IMR-90 (cell line): ENCODE measurements at regions not wholly inside any gene's neighbourhood (a gene's known extent, or its start where the extent isn't known, plus 50 kb on each side); places are given as distances from the start of the nearest gene placed in this dataset.
"Not testable (repeated sequence)": the region's sequence is repeated elsewhere in the genome, so short reads cannot be mapped to it uniquely, and the experiment has no call there.

ENCODE experiments used
- ATAC-seq: fragments of 200-7000 bp; cut with Tn5 transposase; 2 replicates; pipeline ENCODE4 v1.9.1; 2020; ENCODE audit warnings: low read depth, mild to moderate bottlenecking, moderate library complexity
- BruUV-seq: library from RNA; stranded (reverse); fragments of 400-500 nt; replicated peaks from 2 replicates; lab custom pipeline; 2021; lab: Mats Ljungman, UMichigan
- CTCF ChIA-PET: fragments of 300-600 bp; formaldehyde crosslinking; extraction: SDS; loops from one replicate; lab custom pipeline; 2021; ENCODE audit warnings: antibody characterized with exemption; lab: Yijun Ruan, JAX
- POLR2A ChIA-PET: fragments of 300-600 bp; sonication (Branson Sonifier 250); formaldehyde crosslinking; loops from one replicate; lab custom pipeline; 2022; ENCODE audit warnings: antibody characterized with exemption; ENCODE audit not compliant: unreplicated experiment; lab: Charles Lee
- DNase-seq: peaks from one replicate; pipeline ENCODE4 v3.0.0; 2013
- H2AFZ ChIP-seq: replicated peaks from 2 replicates; pipeline ENCODE3; 2013; ENCODE audit warnings: low read length, mild to moderate bottlenecking; ENCODE audit not compliant: poor library complexity
- H2AK5ac ChIP-seq: 2 replicates; pipeline ENCODE4 v1.6.1; 2013; ENCODE audit warnings: low read depth, low read length, inconsistent platforms
- H2AK9ac ChIP-seq: replicated peaks from 2 replicates; pipeline ENCODE3; 2013; ENCODE audit warnings: mild to moderate bottlenecking, low read depth, low read length, moderate library complexity; ENCODE audit not compliant: poor library complexity
- H2BK120ac ChIP-seq: 2 replicates; pipeline ENCODE4 v1.6.1; 2013; ENCODE audit warnings: low read depth, low read length, inconsistent platforms
- H2BK15ac ChIP-seq: 3 replicates; pipeline ENCODE4 v1.6.1; 2013; ENCODE audit warnings: low read depth, low read length, inconsistent platforms
- H2BK20ac ChIP-seq: 2 replicates; pipeline ENCODE4 v1.6.1; 2013; ENCODE audit warnings: low read depth, mild to moderate bottlenecking, inconsistent platforms, low read length, moderate library complexity
- H2BK5ac ChIP-seq: 2 replicates; pipeline ENCODE4 v1.6.1; 2013; ENCODE audit warnings: mild to moderate bottlenecking, low read depth, low read length, inconsistent platforms; ENCODE audit not compliant: poor library complexity, severe bottlenecking
- H3K14ac ChIP-seq: replicated peaks from 2 replicates; pipeline ENCODE4 v1.6.1; 2013; ENCODE audit warnings: low read depth, low read length, inconsistent platforms
- H3K18ac ChIP-seq: 2 replicates; pipeline ENCODE4 v1.6.1; 2013; ENCODE audit warnings: low read depth, low read length, control low read depth
- H3K23ac ChIP-seq: 2 replicates; pipeline ENCODE4 v1.6.1; 2013; ENCODE audit warnings: low read depth, low read length, inconsistent platforms
- H3K27ac ChIP-seq: 2 replicates; pipeline ENCODE4 v1.5.1; 2013; ENCODE audit warnings: mild to moderate bottlenecking, control low read depth, low read length; ENCODE audit not compliant: insufficient read depth
- H3K27me3 ChIP-seq: 2 replicates; pipeline ENCODE4 v1.6.1; 2013; ENCODE audit warnings: low read length; ENCODE audit not compliant: control insufficient read depth, insufficient read depth
- H3K36me3 ChIP-seq: 2 replicates; pipeline ENCODE4 v1.6.1; 2013; ENCODE audit warnings: low read length, mixed read lengths; ENCODE audit not compliant: control insufficient read depth, insufficient read depth
- H3K4ac ChIP-seq: 2 replicates; pipeline ENCODE4 v1.6.1; 2013; ENCODE audit warnings: low read depth, low read length, inconsistent platforms
- H3K4me1 ChIP-seq: 2 replicates; pipeline ENCODE4 v1.6.1; 2013; ENCODE audit warnings: low read length, mixed read lengths; ENCODE audit not compliant: control insufficient read depth, insufficient read depth
- H3K4me2 ChIP-seq: 2 replicates; pipeline ENCODE4 v1.6.1; 2013; ENCODE audit warnings: low read depth, mild to moderate bottlenecking, control low read depth, low read length, moderate library complexity
- H3K4me3 ChIP-seq: 2 replicates; pipeline ENCODE4 v1.5.1; 2013; ENCODE audit warnings: low read depth, mild to moderate bottlenecking, control low read depth, low read length, moderate library complexity; ENCODE audit not compliant: insufficient read depth
- H3K56ac ChIP-seq: 2 replicates; pipeline ENCODE4 v1.6.1; 2013; ENCODE audit warnings: low read length, inconsistent platforms; ENCODE audit not compliant: insufficient read depth; ENCODE audit errors: extremely low read depth
- H3K79me1 ChIP-seq, 2 experiments: 2 replicates each; pipeline ENCODE4 v1.6.1; 2013; ENCODE audit warnings: low read length in 2 of 2, inconsistent platforms in 1 of 2, low read depth in 1 of 2
- H3K9ac ChIP-seq: 2 replicates; pipeline ENCODE4 v1.6.1; 2013; ENCODE audit warnings: low read depth, low read length, control low read depth
- H3K9me1 ChIP-seq: 2 replicates; pipeline ENCODE4 v1.6.1; 2013; ENCODE audit warnings: low read length, inconsistent platforms; ENCODE audit not compliant: insufficient read depth
- H3K9me3 ChIP-seq: 2 replicates; pipeline ENCODE4 v1.6.1; 2013; ENCODE audit warnings: low read length; ENCODE audit not compliant: control insufficient read depth, insufficient read depth
- H4K20me1 ChIP-seq: 2 replicates; pipeline ENCODE4 v1.6.1; 2013; ENCODE audit warnings: low read length, inconsistent platforms; ENCODE audit not compliant: insufficient read depth
- H4K5ac ChIP-seq: 2 replicates; pipeline ENCODE4 v1.6.1; 2013; ENCODE audit warnings: mild to moderate bottlenecking, low read depth, low read length, control low read depth
- H4K8ac ChIP-seq, 2 experiments: 2 replicates each; pipeline ENCODE4 v1.6.1; 2013; ENCODE audit warnings: low read depth in 2 of 2, low read length in 2 of 2, control low read depth in 1 of 2, inconsistent platforms in 1 of 2
- H4K91ac ChIP-seq: 2 replicates; pipeline ENCODE4 v1.6.1; 2013; ENCODE audit warnings: low read depth, low read length, inconsistent platforms; ENCODE audit not compliant: insufficient read depth
- CTCF ChIP-seq: conservative IDR thresholded peaks from 2 replicates; pipeline ENCODE4 v1.5.1; 2012; ENCODE audit warnings: mild to moderate bottlenecking, low read depth, low read length, improper control_type of control experiment
- RAD21 ChIP-seq: IDR thresholded peaks from 2 replicates; pipeline ENCODE4 v1.6.1; 2012; ENCODE audit warnings: low read length, improper control_type of control experiment
- WGBS, 2 experiments: methylation state at CpG; one replicate each; pipeline versions ENCODE4 v1.1.5 to v1.1.7; 2013; ENCODE audit warnings: missing lambda C conversion rate in 2 of 2; ENCODE audit not compliant: insufficient read length in 1 of 2; ENCODE audit errors: extremely low coverage in 2 of 2; 5-methylcytosine and 5-hydroxymethylcytosine counted together
- dilution Hi-C: fragments of 300-500 bp; cut with HindIII; formaldehyde crosslinking; loops from one replicate; pipeline ENCODE4 v1.14.3; 2018; ENCODE audit warnings: low sequenced_read_pairs; ENCODE audit not compliant: unreplicated experiment
- in situ Hi-C: fragments of 300-500 bp; cut with MboI; formaldehyde crosslinking; loops from 3 replicates; pipeline ENCODE4 v1.14.3; 2019; ENCODE audit warnings: low sequenced_read_pairs, inconsistent platforms, mixed read lengths
- intact Hi-C: fragments of 100-400 bp; cut with micrococcal nuclease; formaldehyde crosslinking; loops from 2 replicates; pipeline ENCODE4 v1.10.0; 2022

GRCh38 chr6:148051-148984 lies 144.0 kb upstream of the DUSP22 start:
- H2BK5ac ChIP-seq, H3K23ac ChIP-seq, H3K27me3 ChIP-seq, H2AK9ac ChIP-seq, H3K27ac ChIP-seq, POLR2A ChIA-PET, BruUV-seq, H4K8ac ChIP-seq, DNase-seq, H3K56ac ChIP-seq, H4K91ac ChIP-seq, H3K4ac ChIP-seq, H3K79me1 ChIP-seq, H3K9ac ChIP-seq, in situ Hi-C loops, CTCF ChIA-PET, H3K4me2 ChIP-seq, H3K9me1 ChIP-seq, H4K5ac ChIP-seq, H3K14ac ChIP-seq, intact Hi-C loops, H3K4me1 ChIP-seq, H4K20me1 ChIP-seq, H2BK15ac ChIP-seq, H2AFZ ChIP-seq, H2BK20ac ChIP-seq, H2BK120ac ChIP-seq, H3K9me3 ChIP-seq, H3K4me3 ChIP-seq, H3K36me3 ChIP-seq, H2AK5ac ChIP-seq, dilution Hi-C loops, H3K18ac ChIP-seq: not testable (repeated sequence)
- TF ChIP-seq RAD21 (peak; percentile 22), CTCF (peak; percentile 41)
- peak; percentile 51 for ATAC-seq
- WGBS, 2 experiments: 87% methylated on average over 27 of the region's 61 CpGs; no CpG with 5 or more reads in 1 of the 2 experiments

- H2BK20ac ChIP-seq, H3K4me2 ChIP-seq, H4K8ac ChIP-seq, in situ Hi-C loops, H3K9me1 ChIP-seq, H3K56ac ChIP-seq, DNase-seq, H2AFZ ChIP-seq, H3K36me3 ChIP-seq, CTCF ChIA-PET, H4K20me1 ChIP-seq, ATAC-seq, H3K14ac ChIP-seq, POLR2A ChIA-PET, H2BK15ac ChIP-seq, H3K79me1 ChIP-seq, H3K4me3 ChIP-seq, H3K23ac ChIP-seq, H2BK5ac ChIP-seq, H3K4me1 ChIP-seq, H3K27me3 ChIP-seq, H2BK120ac ChIP-seq, H2AK9ac ChIP-seq, dilution Hi-C loops, H3K9ac ChIP-seq, H3K27ac ChIP-seq, H2AK5ac ChIP-seq, H4K5ac ChIP-seq, BruUV-seq, H4K91ac ChIP-seq, H3K18ac ChIP-seq, H3K4ac ChIP-seq, H3K9me3 ChIP-seq, intact Hi-C loops: not testable (repeated sequence)
- WGBS, 2 experiments: no CpG with 5 or more reads among the region's 1 CpG
Observed at GRCh38 chr6:150147-150546, 142.1 kb upstream of the DUSP22 start.
